Vagina (tissue), 2 donors: ENCODE measurements at regions not wholly inside any gene's neighbourhood (a gene's known extent, or its start where the extent isn't known, plus 50 kb on each side); places are given as distances from the start of the nearest gene placed in this dataset.

Source experiments
- DNase-seq, 2 donors: peaks; one replicate each; pipeline ENCODE4 v3.0.0-alpha.2; 2017; ENCODE audit errors: extremely low spot score in 2 of 2
- H3K27ac ChIP-seq: fragments of 200-600 bp; sonication (generic); one replicate; pipeline ENCODE4 v1.5.1; 2019
- H3K27me3 ChIP-seq: fragments of 200-600 bp; sonication (generic); one replicate; pipeline ENCODE4 v1.5.1; 2019
- H3K36me3 ChIP-seq, 2 donors: fragments of 200-600 bp; sonication (generic); one replicate each; pipeline ENCODE4 v1.5.1; 2017 to 2019
- H3K4me1 ChIP-seq: fragments of 200-600 bp; sonication (generic); one replicate; pipeline ENCODE4 v1.5.1; 2019
- H3K4me3 ChIP-seq, 2 donors: fragments of 200-600 bp; sonication (generic); 1 replicate in 1 of 2; 2 replicates in 1 of 2; pipeline ENCODE4 v1.5.1; 2016 to 2019
- H3K9me3 ChIP-seq: fragments of 200-600 bp; sonication (generic); one replicate; pipeline ENCODE4 v1.5.1; 2019
- POLR2A ChIP-seq, 2 donors: fragments of 450-650 bp; IDR thresholded peaks; one replicate each; pipeline ENCODE4 v1.6.1; 2017; ENCODE audit warnings: antibody characterized with exemption in 2 of 2, mild to moderate bottlenecking in 2 of 2, moderate library complexity in 2 of 2
- POLR2AphosphoS5 ChIP-seq, 2 donors: sonication (generic); formaldehyde crosslinking; IDR thresholded peaks; one replicate each; pipeline ENCODE4 v1.9.0; 2017; ENCODE audit warnings: antibody characterized with exemption in 2 of 2, mild to moderate bottlenecking in 2 of 2, low read depth in 1 of 2; ENCODE audit not compliant: insufficient read depth in 1 of 2
- intact Hi-C: fragments of 100-400 bp; cut with DNase I; formaldehyde crosslinking; loops from one replicate; pipeline ENCODE4 v1.15.1; 2023
- TF ChIP-seq, protein P1 (sequence below), 3 experiments: fragments of 450-650 bp in 2 of 3; fragments of 200-600 bp in 1 of 3; sonication (generic) in 1 of 3; IDR thresholded peaks; one replicate each; pipeline ENCODE4 v1.5.1; 2017 to 2019; ENCODE audit warnings: antibody characterized with exemption in 3 of 3, mild to moderate bottlenecking in 2 of 3, moderate library complexity in 2 of 3

DNA sequence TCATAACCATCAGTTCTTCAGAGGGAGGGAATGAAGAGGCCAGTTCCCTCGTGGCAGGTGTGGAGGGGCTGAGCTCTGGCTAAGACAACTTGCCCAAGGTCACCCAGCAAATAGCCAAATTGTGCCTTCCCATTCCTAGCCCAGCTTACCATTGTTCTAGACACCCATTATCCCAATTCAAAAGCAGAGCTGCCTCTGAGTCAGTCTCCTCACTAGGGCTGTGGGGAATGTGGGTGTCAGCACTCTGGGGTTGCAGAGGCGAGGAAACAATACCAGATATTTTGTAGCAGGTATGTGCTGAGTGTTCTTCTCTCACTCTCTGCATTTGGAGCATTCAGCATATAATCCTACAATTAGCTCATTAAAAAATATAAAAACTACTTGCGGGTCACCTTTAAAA, 270.8 kb downstream of the PSAT1 start:
- intact Hi-C loops: no loop called here
- no peak overlapping the region for H3K27ac ChIP-seq
- no peak overlapping the region for H3K4me3 ChIP-seq
- no peaks in the 10 kb centered on the region for H3K36me3 ChIP-seq
- TF ChIP-seq, protein P1, sequence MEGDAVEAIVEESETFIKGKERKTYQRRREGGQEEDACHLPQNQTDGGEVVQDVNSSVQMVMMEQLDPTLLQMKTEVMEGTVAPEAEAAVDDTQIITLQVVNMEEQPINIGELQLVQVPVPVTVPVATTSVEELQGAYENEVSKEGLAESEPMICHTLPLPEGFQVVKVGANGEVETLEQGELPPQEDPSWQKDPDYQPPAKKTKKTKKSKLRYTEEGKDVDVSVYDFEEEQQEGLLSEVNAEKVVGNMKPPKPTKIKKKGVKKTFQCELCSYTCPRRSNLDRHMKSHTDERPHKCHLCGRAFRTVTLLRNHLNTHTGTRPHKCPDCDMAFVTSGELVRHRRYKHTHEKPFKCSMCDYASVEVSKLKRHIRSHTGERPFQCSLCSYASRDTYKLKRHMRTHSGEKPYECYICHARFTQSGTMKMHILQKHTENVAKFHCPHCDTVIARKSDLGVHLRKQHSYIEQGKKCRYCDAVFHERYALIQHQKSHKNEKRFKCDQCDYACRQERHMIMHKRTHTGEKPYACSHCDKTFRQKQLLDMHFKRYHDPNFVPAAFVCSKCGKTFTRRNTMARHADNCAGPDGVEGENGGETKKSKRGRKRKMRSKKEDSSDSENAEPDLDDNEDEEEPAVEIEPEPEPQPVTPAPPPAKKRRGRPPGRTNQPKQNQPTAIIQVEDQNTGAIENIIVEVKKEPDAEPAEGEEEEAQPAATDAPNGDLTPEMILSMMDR (IDR thresholded peaks at IDR 0.05): no peak
- TF ChIP-seq POLR2AphosphoS5 (IDR thresholded peaks at IDR 0.05; ENCODE audit: insufficient read depth in 1 of 2, low read depth in 1 of 2): no peak
- TF ChIP-seq POLR2A (IDR thresholded peaks at IDR 0.05): no peak
- DNase-seq: no peak
- H3K27me3 ChIP-seq: no peaks in the 10 kb centered on the region
- no peaks in the 10 kb centered on the region for H3K9me3 ChIP-seq
- H3K4me1 ChIP-seq: no peaks in the 10 kb centered on the region

DNA sequence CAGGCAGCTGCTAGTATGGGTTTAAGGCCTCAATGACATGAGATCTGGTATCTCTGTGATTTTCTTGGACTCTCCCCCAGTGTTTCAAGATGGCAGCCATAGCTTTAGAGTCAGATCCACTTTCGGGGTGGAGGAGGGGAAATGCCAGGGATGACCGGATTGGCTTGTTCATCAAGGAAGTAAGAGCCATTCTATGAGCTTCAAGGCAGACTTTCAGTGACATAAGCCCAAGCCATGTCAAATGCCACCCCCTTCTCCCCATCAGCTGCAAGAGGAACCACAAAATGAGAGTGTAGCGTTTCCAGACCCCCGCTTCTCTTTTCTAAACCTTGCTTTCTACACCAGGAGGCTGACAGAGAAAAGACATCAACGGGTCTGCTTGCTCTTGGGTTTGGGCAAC, 271.8 kb downstream of the PSAT1 start:
- Histone ChIP-seq H3K36me3 (no peaks in the 10 kb centered on the region), H3K27me3 (no peaks in the 10 kb centered on the region), H3K27ac (no peak overlapping the region), H3K4me3 (no peak overlapping the region), H3K9me3 (no peaks in the 10 kb centered on the region), H3K4me1 (no peaks in the 10 kb centered on the region)
- intact Hi-C loops: no loop called here
- no peak for TF ChIP-seq POLR2AphosphoS5 (IDR thresholded peaks at IDR 0.05; ENCODE audit: insufficient read depth in 1 of 2, low read depth in 1 of 2)
- DNase-seq: peak in 1 of 2 donors; percentile 56

DNA sequence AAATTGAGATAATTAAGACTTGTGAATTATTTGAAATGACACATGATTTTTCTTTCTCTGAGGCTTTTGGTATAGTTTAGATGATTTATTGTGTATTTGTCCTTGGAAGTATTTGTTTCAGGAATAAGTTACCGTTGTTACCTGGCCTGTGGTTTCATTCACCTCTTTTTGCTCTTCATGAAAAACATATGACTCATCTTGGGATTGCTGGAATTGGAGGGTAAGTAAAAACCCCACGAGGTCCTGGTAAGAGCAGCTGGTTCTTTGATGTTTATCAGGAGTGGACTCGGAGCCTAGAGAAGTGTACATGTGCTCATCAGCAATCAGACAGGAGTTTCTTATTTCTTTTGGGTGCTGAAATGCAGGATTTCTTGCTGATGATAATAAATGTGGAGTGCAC, 275.3 kb downstream of the PSAT1 start:
- no peak for DNase-seq
- Histone ChIP-seq H3K4me1 (peaks cover under 1% of the 10 kb centered on the region), H3K36me3 (no peaks in the 10 kb centered on the region), H3K9me3 (no peaks in the 10 kb centered on the region), H3K27me3 (no peaks in the 10 kb centered on the region), H3K27ac (no peak overlapping the region), H3K4me3 (no peak overlapping the region)
- TF ChIP-seq POLR2AphosphoS5 (IDR thresholded peaks at IDR 0.05; ENCODE audit: insufficient read depth in 1 of 2, low read depth in 1 of 2) (no peak), POLR2A (IDR thresholded peaks at IDR 0.05) (no peak)
- TF ChIP-seq, protein P1 (IDR thresholded peaks at IDR 0.05): no peak
- intact Hi-C loops: no loop called here

DNA sequence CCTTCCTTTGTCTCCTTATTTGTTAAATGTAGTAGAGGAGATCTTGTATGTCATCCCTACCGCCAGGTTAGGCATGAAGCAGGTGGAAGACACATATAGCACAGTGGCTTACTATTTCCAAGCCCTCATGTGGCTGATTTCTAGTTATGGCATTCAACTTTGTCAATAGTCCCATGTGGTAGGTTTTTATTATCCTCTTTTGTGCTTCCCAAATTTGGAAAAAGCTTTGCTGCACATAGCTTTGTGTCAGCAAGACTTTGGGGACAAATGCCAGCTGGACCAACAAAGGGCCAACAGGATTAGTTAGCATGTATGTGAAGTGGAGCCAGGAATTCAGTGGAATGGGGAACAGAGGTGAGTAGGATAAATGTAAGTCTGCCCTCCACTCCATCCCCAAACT, 276.3 kb downstream of the PSAT1 start:
- DNase-seq: no peak
- H3K4me1 ChIP-seq: peaks cover 5% of the 10 kb centered on the region
- H3K4me3 ChIP-seq: no peak overlapping the region
- H3K36me3 ChIP-seq: no peaks in the 10 kb centered on the region
- no peaks in the 10 kb centered on the region for H3K9me3 ChIP-seq
- TF ChIP-seq POLR2AphosphoS5 (IDR thresholded peaks at IDR 0.05; ENCODE audit: insufficient read depth in 1 of 2, low read depth in 1 of 2) (no peak), POLR2A (IDR thresholded peaks at IDR 0.05) (no peak)
- TF ChIP-seq, protein P1 (IDR thresholded peaks at IDR 0.05): no peak
- H3K27ac ChIP-seq: no peak overlapping the region
- intact Hi-C loops: no loop called here
- no peaks in the 10 kb centered on the region for H3K27me3 ChIP-seq

DNA sequence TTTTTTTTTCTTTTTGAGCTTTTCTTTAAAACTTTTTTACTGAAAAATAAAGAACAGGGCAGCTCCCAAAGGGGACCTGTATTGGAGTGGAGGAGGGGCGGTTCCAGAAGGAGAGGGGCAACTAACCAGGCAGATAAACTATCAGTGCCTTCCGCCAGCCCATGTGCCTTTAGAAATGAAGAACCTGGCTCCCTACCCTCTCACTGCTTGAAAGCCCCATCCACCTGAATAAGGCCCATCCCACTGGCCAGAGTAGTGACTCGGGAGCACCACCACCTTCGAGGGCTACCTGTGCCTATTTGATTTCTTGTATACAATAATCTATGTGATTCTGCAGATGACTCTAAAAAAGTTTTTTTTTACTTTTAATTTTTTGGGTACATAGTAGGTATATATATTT, 276.7 kb downstream of the PSAT1 start:
- no peaks in the 10 kb centered on the region for H3K9me3 ChIP-seq
- TF ChIP-seq POLR2A (IDR thresholded peaks at IDR 0.05): no peak
- TF ChIP-seq, protein P1 (IDR thresholded peaks at IDR 0.05): no peak
- TF ChIP-seq POLR2AphosphoS5 (IDR thresholded peaks at IDR 0.05; ENCODE audit: insufficient read depth in 1 of 2, low read depth in 1 of 2): no peak
- no peaks in the 10 kb centered on the region for H3K27me3 ChIP-seq
- no peak overlapping the region for H3K27ac ChIP-seq
- H3K4me1 ChIP-seq: peaks cover 5% of the 10 kb centered on the region
- no peak overlapping the region for H3K4me3 ChIP-seq
- H3K36me3 ChIP-seq: no peaks in the 10 kb centered on the region
- no peak for DNase-seq
- intact Hi-C loops: no loop called here
